Brain pericyte (primary cell): ENCODE measurements at regions not wholly inside any gene's neighbourhood (a gene's known extent, or its start where the extent isn't known, plus 50 kb on each side); places are given as distances from the start of the nearest gene placed in this dataset.

Experiments used
- DNase-seq: peaks from one replicate; pipeline ENCODE4 v3.0.0-alpha.2; 2012; ENCODE audit warnings: low read depth, low spot score

- no peak for DNase-seq
Observed at GRCh38 chr4:34790131-34790530, 1454.2 kb downstream of the ARAP2 start.

- no peak for DNase-seq
Observed at GRCh38 chr4:34791209-34791608, 1453.1 kb downstream of the ARAP2 start.

- no peak for DNase-seq
Observed at GRCh38 chr4:34800953-34801352, 1443.4 kb downstream of the ARAP2 start.

- no peak for DNase-seq
Observed at GRCh38 chr4:34814266-34814665, 1430.0 kb downstream of the ARAP2 start.

- DNase-seq = no peak
Observed at GRCh38 chr4:34824515-34824914, 1419.8 kb downstream of the ARAP2 start.

- DNase-seq = no peak
Observed at GRCh38 chr4:34826660-34827059, 1417.7 kb downstream of the ARAP2 start.

- DNase-seq = no peak
Observed at GRCh38 chr4:34845926-34846325, 1398.4 kb downstream of the ARAP2 start.

- no peak for DNase-seq
Observed at GRCh38 chr4:34850421-34850820, 1393.9 kb downstream of the ARAP2 start.

GRCh38 chr4:34850968-34851367 is 1393.3 kb downstream of the ARAP2 start:
- DNase-seq = no peak

GRCh38 chr4:34851411-34851810 is 1392.9 kb downstream of the ARAP2 start:
- no peak for DNase-seq

GRCh38 chr4:34854451-34854850 is 1389.9 kb downstream of the ARAP2 start:
- DNase-seq = no peak

GRCh38 chr4:34861666-34862065 is 1382.6 kb downstream of the ARAP2 start:
- no peak for DNase-seq

GRCh38 chr4:34878961-34879360 is 1365.4 kb downstream of the ARAP2 start:
- DNase-seq = no peak

- no peak for DNase-seq
Observed at GRCh38 chr4:34880246-34880645, 1364.1 kb downstream of the ARAP2 start.

GRCh38 chr4:34891892-34892291 is 1352.4 kb downstream of the ARAP2 start:
- DNase-seq = no peak

GRCh38 chr4:34893382-34893781 is 1350.9 kb downstream of the ARAP2 start:
- DNase-seq = no peak

- no peak for DNase-seq
Observed at GRCh38 chr4:34920032-34920431, 1324.3 kb downstream of the ARAP2 start.

- DNase-seq = no peak
Observed at GRCh38 chr4:34921391-34921790, 1322.9 kb downstream of the ARAP2 start.

GRCh38 chr4:34922325-34922724 is 1322.0 kb downstream of the ARAP2 start:
- no peak for DNase-seq

- DNase-seq = no peak
Observed at GRCh38 chr4:34932591-34932990, 1311.7 kb downstream of the ARAP2 start.

GRCh38 chr4:34935739-34936138 is 1308.6 kb downstream of the ARAP2 start:
- DNase-seq = no peak

- DNase-seq = no peak
Observed at GRCh38 chr4:34939073-34939472, 1305.2 kb downstream of the ARAP2 start.

- no peak for DNase-seq
Observed at GRCh38 chr4:34943741-34944386, 1300.5 kb downstream of the ARAP2 start.

- no peak for DNase-seq
Observed at GRCh38 chr4:34950926-34951325, 1293.4 kb downstream of the ARAP2 start.
